CD14-positive monocyte (primary cell): ENCODE measurements at regions not wholly inside any gene's neighbourhood (a gene's known extent, or its start where the extent isn't known, plus 50 kb on each side); places are given as distances from the start of the nearest gene placed in this dataset.

Source experiments
- DNase-seq, 3 donors: peaks; one replicate each; pipeline ENCODE4 v3.0.0-alpha.2; 2011 to 2022
- H2AFZ ChIP-seq: 2 replicates; pipeline ENCODE4 v1.6.0; 2012; ENCODE audit warnings: mild to moderate bottlenecking, low read depth, low read length, inconsistent platforms; ENCODE audit not compliant: insufficient read depth, poor library complexity, severe bottlenecking
- H3K27ac ChIP-seq, 2 donors: 1 replicate in 1 of 2; 2 replicates in 1 of 2; pipeline ENCODE4 v1.5.1; 2012 to 2013; ENCODE audit warnings: low read length in 2 of 2, control low read depth in 1 of 2, inconsistent platforms in 1 of 2, low read depth in 1 of 2, mild to moderate bottlenecking in 1 of 2
- H3K27me3 ChIP-seq, 2 donors: one replicate each; pipeline versions ENCODE4 v1.6.0 to v1.6.1; 2011 to 2013; ENCODE audit warnings: low read length in 2 of 2; ENCODE audit not compliant: control insufficient read depth in 2 of 2, insufficient read depth in 2 of 2
- H3K36me3 ChIP-seq, 2 donors: replicated peaks in 1 of 2; 1 replicate in 1 of 2; 2 replicates in 1 of 2; pipeline versions ENCODE4 v1.5.1 to v1.6.1; 2012 to 2013; ENCODE audit warnings: low read length in 2 of 2, control low read depth in 1 of 2, inconsistent platforms in 1 of 2, mild to moderate bottlenecking in 1 of 2; ENCODE audit not compliant: insufficient read depth in 2 of 2, control insufficient read depth in 1 of 2
- H3K4me1 ChIP-seq, 2 donors: 1 replicate in 1 of 2; 2 replicates in 1 of 2; pipeline versions ENCODE4 v1.5.1 to v1.6.1; 2012 to 2013; ENCODE audit warnings: low read length in 2 of 2, control low read depth in 1 of 2, inconsistent platforms in 1 of 2, mild to moderate bottlenecking in 1 of 2, moderate library complexity in 1 of 2; ENCODE audit not compliant: insufficient read depth in 2 of 2, control insufficient read depth in 1 of 2
- H3K4me2 ChIP-seq: replicated peaks from 2 replicates; pipeline ENCODE3; 2012; ENCODE audit warnings: low read length, moderate library complexity, mild to moderate bottlenecking; ENCODE audit not compliant: poor library complexity, severe bottlenecking; ENCODE audit errors: extremely low read depth
- H3K4me3 ChIP-seq, 3 experiments: fragments of 200-600 bp in 1 of 3; sonication (generic) in 1 of 3; replicated peaks in 1 of 3; 1 replicate in 2 of 3; 2 replicates in 1 of 3; pipeline ENCODE4 v1.5.1; 2011 to 2013; ENCODE audit warnings: low read length in 3 of 3, mild to moderate bottlenecking in 3 of 3, control low read depth in 2 of 3, low read depth in 2 of 3, inconsistent platforms in 1 of 3, moderate library complexity in 1 of 3
- H3K79me2 ChIP-seq: 2 replicates; pipeline ENCODE4 v1.6.0; 2012; ENCODE audit warnings: mild to moderate bottlenecking, control low read depth, inconsistent platforms, low read length, moderate library complexity; ENCODE audit not compliant: insufficient read depth
- H3K9ac ChIP-seq: 2 replicates; pipeline ENCODE4 v1.6.0; 2017; ENCODE audit warnings: low read length, mild to moderate bottlenecking; ENCODE audit not compliant: insufficient read depth, poor library complexity, severe bottlenecking
- H3K9me3 ChIP-seq, 2 donors: replicated peaks in 1 of 2; 1 replicate in 1 of 2; 2 replicates in 1 of 2; pipeline versions ENCODE4 v1.5.1 to v1.6.1; 2012 to 2013; ENCODE audit warnings: low read length in 2 of 2, control low read depth in 1 of 2; ENCODE audit not compliant: control insufficient read depth in 1 of 2, insufficient read depth in 1 of 2
- H4K20me1 ChIP-seq: 2 replicates; pipeline ENCODE4 v1.6.0; 2012; ENCODE audit warnings: mild to moderate bottlenecking, low read length, control low read depth, moderate library complexity; ENCODE audit not compliant: insufficient read depth
- H3K27ac Mint-ChIP-seq, 7 donors: one replicate each; pipeline ENCODE4 v1.8.0; 2020; ENCODE audit warnings: mild to moderate bottlenecking in 7 of 7, mixed read lengths in 7 of 7, moderate library complexity in 6 of 7, inconsistent platforms in 2 of 7
- H3K27me3 Mint-ChIP-seq, 3 donors: one replicate each; pipeline ENCODE4 v1.8.0; 2021 to 2022; ENCODE audit warnings: low read depth in 3 of 3, mild to moderate bottlenecking in 3 of 3, mixed read lengths in 3 of 3, moderate library complexity in 3 of 3, inconsistent platforms in 1 of 3
- H3K36me3 Mint-ChIP-seq, 2 donors: one replicate each; pipeline ENCODE4 v1.8.0; 2020; ENCODE audit warnings: mixed read lengths in 2 of 2, inconsistent platforms in 1 of 2, mild to moderate bottlenecking in 1 of 2
- H3K4me1 Mint-ChIP-seq: one replicate; pipeline ENCODE4 v1.8.0; 2020; ENCODE audit warnings: mild to moderate bottlenecking, mixed read lengths
- H3K4me3 Mint-ChIP-seq, 2 donors: one replicate each; pipeline ENCODE4 v1.8.0; 2020; ENCODE audit warnings: mild to moderate bottlenecking in 2 of 2, mixed read lengths in 2 of 2, moderate library complexity in 1 of 2
- H3K9me3 Mint-ChIP-seq, 7 donors: one replicate each; pipeline ENCODE4 v1.8.0; 2020 to 2022; ENCODE audit warnings: mixed read lengths in 7 of 7, mild to moderate bottlenecking in 6 of 7, moderate library complexity in 6 of 7, inconsistent platforms in 2 of 7
- WGBS: methylation state at CpG from one replicate; pipeline ENCODE4 v1.1.5; 2013; ENCODE audit warnings: missing lambda C conversion rate; ENCODE audit not compliant: insufficient coverage; 5-methylcytosine and 5-hydroxymethylcytosine counted together
- intact Hi-C, 2 donors: fragments of 100-400 bp; cut with micrococcal nuclease; formaldehyde crosslinking; loops; one replicate each; pipeline versions ENCODE4 v1.15.0 to v1.15.1; 2023
- TF ChIP-seq, protein P1 (sequence below): fragments of 200-600 bp; IDR thresholded peaks from one replicate; pipeline ENCODE4 v1.8.0; 2022; ENCODE audit warnings: antibody characterized with exemption, mild to moderate bottlenecking

DNA sequence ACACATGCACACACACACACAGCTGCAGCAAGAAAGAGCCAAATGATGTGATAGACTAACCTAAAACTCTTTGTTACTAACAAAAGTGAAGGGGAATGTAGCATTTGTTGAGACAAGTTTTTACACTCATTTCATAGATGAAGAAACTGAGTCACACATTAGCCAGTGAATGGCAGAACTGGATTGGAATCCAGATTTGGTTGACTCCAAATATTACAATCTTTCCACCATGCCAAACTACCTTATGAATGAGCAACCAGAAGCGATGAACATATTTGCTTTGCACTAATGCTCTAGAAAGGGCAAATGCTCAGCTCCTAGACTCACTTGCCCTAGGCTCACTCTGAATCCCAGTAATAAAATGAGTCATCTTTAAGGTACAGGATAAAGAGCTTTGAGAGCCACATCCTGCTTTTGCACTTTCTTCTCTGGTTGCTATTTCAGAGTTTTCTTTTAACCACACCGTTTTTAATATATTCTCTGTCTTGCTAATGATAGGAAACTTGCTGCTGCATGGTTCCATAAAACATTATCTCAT is 111.9 kb downstream of the GPAM start:
- no peak overlapping the region for H3K27ac Mint-ChIP-seq
- no peaks in the 10 kb centered on the region for H3K9me3 ChIP-seq
- no peak overlapping the region for H3K4me2 ChIP-seq
- H2AFZ ChIP-seq: no peak overlapping the region
- H3K4me1 ChIP-seq: no peaks in the 10 kb centered on the region
- H3K9ac ChIP-seq: no peak overlapping the region
- intact Hi-C loops: no loop called here
- H3K27ac ChIP-seq: no peak overlapping the region
- H3K27me3 ChIP-seq: no peaks in the 10 kb centered on the region
- no peaks in the 10 kb centered on the region for H3K36me3 ChIP-seq
- H3K4me3 Mint-ChIP-seq: no peak overlapping the region
- H3K4me1 Mint-ChIP-seq: no peaks in the 10 kb centered on the region
- H3K79me2 ChIP-seq: no peaks in the 10 kb centered on the region
- H4K20me1 ChIP-seq: no peaks in the 10 kb centered on the region
- H3K36me3 Mint-ChIP-seq: no peaks in the 10 kb centered on the region
- TF ChIP-seq, protein P1, sequence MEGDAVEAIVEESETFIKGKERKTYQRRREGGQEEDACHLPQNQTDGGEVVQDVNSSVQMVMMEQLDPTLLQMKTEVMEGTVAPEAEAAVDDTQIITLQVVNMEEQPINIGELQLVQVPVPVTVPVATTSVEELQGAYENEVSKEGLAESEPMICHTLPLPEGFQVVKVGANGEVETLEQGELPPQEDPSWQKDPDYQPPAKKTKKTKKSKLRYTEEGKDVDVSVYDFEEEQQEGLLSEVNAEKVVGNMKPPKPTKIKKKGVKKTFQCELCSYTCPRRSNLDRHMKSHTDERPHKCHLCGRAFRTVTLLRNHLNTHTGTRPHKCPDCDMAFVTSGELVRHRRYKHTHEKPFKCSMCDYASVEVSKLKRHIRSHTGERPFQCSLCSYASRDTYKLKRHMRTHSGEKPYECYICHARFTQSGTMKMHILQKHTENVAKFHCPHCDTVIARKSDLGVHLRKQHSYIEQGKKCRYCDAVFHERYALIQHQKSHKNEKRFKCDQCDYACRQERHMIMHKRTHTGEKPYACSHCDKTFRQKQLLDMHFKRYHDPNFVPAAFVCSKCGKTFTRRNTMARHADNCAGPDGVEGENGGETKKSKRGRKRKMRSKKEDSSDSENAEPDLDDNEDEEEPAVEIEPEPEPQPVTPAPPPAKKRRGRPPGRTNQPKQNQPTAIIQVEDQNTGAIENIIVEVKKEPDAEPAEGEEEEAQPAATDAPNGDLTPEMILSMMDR: no peak
- peaks cover 0 to 5% (median 0%) of the 10 kb centered on the region in 7 donors for H3K9me3 Mint-ChIP-seq
- H3K27me3 Mint-ChIP-seq: peaks cover 0 to 4% (median 0%) of the 10 kb centered on the region in 3 donors
- no peak for DNase-seq
- no CpG with 5 or more reads among the region's 2 CpGs for WGBS
- no peak overlapping the region for H3K4me3 ChIP-seq

- Histone ChIP-seq H3K4me3 (no peak overlapping the region), H4K20me1 (no peaks in the 10 kb centered on the region), H3K27ac (no peak overlapping the region), H3K4me1 (no peaks in the 10 kb centered on the region), H3K9me3 (no peaks in the 10 kb centered on the region), H3K27me3 (no peaks in the 10 kb centered on the region), H3K4me2 (no peak overlapping the region), H3K79me2 (no peaks in the 10 kb centered on the region), H2AFZ (no peak overlapping the region), H3K9ac (no peak overlapping the region), H3K36me3 (no peaks in the 10 kb centered on the region)
- DNase-seq: no peak
- H3K36me3 Mint-ChIP-seq: no peaks in the 10 kb centered on the region
- peaks cover 0 to 5% (median 0%) of the 10 kb centered on the region in 3 donors for H3K27me3 Mint-ChIP-seq
- H3K9me3 Mint-ChIP-seq: no peaks in the 10 kb centered on the region
- TF ChIP-seq, protein P1: no peak
- H3K4me1 Mint-ChIP-seq: no peaks in the 10 kb centered on the region
- H3K27ac Mint-ChIP-seq: no peak overlapping the region
- intact Hi-C loops: no loop called here
- no peak overlapping the region for H3K4me3 Mint-ChIP-seq
- no CpG with 5 or more reads among the region's 1 CpG for WGBS
Measured at GRCh38 chr10:112078003-112078402, 105.6 kb downstream of the GPAM start.
